ENCODE measurements at regions not wholly inside any gene's neighbourhood (a gene's known extent, or its start where the extent isn't known, plus 50 kb on each side); places are given as distances from the start of the nearest gene placed in this dataset.

- no peak for TF ChIP-seq CTCF (IDR thresholded peaks at IDR 0.05)
- TF ChIP-seq POLR2A (IDR thresholded peaks at IDR 0.05): no peak
Observed at GRCh38 chr5:124847907-124848306, 101.5 kb upstream of the ZNF608 start.
